Duodenal mucosa (tissue), 2 donors: ENCODE measurements at regions not wholly inside any gene's neighbourhood (a gene's known extent, or its start where the extent isn't known, plus 50 kb on each side); places are given as distances from the start of the nearest gene placed in this dataset.
"Not testable (repeated sequence)": the region's sequence is repeated elsewhere in the genome, so short reads cannot be mapped to it uniquely, and the experiment has no call there.

Experiments
- H3K27ac ChIP-seq: one replicate; pipeline ENCODE4 v1.7.0; 2013; ENCODE audit warnings: low read depth, low read length
- H3K27me3 ChIP-seq, 2 donors: one replicate each; pipeline ENCODE4 v1.7.0; 2013; ENCODE audit warnings: low read length in 2 of 2, control low read depth in 1 of 2; ENCODE audit not compliant: insufficient read depth in 2 of 2, control insufficient read depth in 1 of 2
- H3K36me3 ChIP-seq, 2 donors: one replicate each; pipeline ENCODE4 v1.7.0; 2013; ENCODE audit warnings: low read length in 2 of 2, control low read depth in 1 of 2; ENCODE audit not compliant: insufficient read depth in 2 of 2, control insufficient read depth in 1 of 2
- H3K4me1 ChIP-seq, 2 donors: one replicate each; pipeline ENCODE4 v1.7.0; 2013; ENCODE audit warnings: low read length in 2 of 2, control low read depth in 1 of 2; ENCODE audit not compliant: insufficient read depth in 2 of 2, control insufficient read depth in 1 of 2
- H3K4me3 ChIP-seq, 2 donors: one replicate each; pipeline ENCODE4 v1.7.0; 2013; ENCODE audit warnings: low read length in 2 of 2, low read depth in 1 of 2
- H3K9ac ChIP-seq, 2 donors: one replicate each; pipeline ENCODE4 v1.7.0; 2013; ENCODE audit warnings: low read length in 2 of 2, low read depth in 1 of 2
- H3K9me3 ChIP-seq, 2 donors: one replicate each; pipeline ENCODE4 v1.7.0; 2013; ENCODE audit warnings: low read length in 2 of 2, control low read depth in 1 of 2; ENCODE audit not compliant: control insufficient read depth in 1 of 2

- not testable (repeated sequence) for H3K9ac ChIP-seq, H3K36me3 ChIP-seq, H3K4me1 ChIP-seq, H3K27ac ChIP-seq, H3K4me3 ChIP-seq, H3K27me3 ChIP-seq
- peaks cover 23 to 26% of the 10 kb centered on the region in 2 donors for H3K9me3 ChIP-seq
Observed at GRCh38 chr21:10325546-10325945, 195.8 kb upstream of the TPTE start.

DNA sequence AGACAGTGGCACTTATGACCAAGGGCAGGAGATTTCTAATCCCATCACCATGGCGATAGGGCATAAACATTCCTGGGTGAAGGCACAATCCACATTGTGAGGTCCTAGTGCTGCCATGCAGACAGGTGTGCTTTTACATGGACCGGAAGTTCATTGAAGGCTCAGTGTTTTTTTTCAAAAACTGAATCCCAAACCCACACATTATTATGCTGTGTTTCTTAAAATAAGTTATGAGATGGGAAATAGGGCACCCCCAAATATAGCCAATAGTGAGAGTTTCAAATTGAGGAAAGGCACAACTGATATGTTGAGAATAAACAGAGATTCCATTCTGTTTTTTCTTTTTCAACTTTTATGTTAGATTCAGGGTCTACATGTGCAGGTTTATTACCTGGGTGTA lies 195.2 kb upstream of the TPTE start:
- not testable (repeated sequence) for H3K36me3 ChIP-seq, H3K4me3 ChIP-seq, H3K27ac ChIP-seq, H3K9ac ChIP-seq, H3K27me3 ChIP-seq, H3K4me1 ChIP-seq
- H3K9me3 ChIP-seq = peaks cover 29 to 32% of the 10 kb centered on the region in 2 donors

DNA sequence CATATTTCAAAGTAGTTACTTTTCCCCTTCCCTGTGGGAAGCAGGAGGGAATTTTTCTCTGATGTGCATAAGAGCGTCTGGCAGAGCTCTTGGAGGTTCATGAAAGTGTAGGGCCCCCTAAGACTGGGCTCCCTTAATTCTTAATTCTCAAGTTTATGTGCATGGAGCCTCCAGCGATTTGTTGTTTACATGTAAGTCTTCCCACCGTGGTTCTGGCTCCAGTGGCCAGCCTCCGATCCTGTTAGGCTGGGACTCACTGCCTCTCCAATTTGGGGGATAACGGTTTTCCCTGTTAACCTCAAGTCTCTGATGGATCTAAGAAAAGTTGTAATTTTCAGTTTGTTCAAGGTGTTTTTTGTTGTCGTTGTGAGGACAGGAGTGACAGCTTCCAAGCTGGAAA lies 192.7 kb upstream of the TPTE start:
- not testable (repeated sequence) for H3K4me1 ChIP-seq, H3K4me3 ChIP-seq, H3K27ac ChIP-seq, H3K27me3 ChIP-seq, H3K36me3 ChIP-seq, H3K9ac ChIP-seq
- H3K9me3 ChIP-seq = peaks cover 38 to 40% of the 10 kb centered on the region in 2 donors

DNA sequence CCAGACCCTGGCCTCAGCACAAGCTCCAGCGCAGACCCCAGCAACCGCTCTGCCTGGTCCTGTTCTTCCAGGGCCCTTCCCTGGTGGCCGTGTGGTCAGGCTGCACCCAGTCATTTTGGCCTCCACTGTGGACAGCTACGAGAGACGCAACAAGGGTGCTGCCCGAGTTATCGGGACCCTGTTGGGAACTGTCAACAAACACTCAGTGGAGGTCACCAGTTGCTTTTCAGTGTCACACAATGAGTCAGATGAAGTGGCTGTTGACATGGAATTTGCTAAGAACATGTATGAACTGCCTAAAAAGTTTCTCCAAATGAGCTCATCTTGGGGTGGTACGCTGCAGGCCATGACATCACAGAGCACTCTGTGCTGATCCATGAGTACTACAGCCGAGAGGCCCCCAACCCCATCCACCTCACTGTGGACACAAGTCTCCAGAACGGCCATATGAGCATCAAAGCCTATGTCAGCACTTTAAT lies 190.7 kb upstream of the TPTE start:
- H3K4me3 ChIP-seq, H3K4me1 ChIP-seq, H3K9ac ChIP-seq, H3K36me3 ChIP-seq, H3K27ac ChIP-seq, H3K27me3 ChIP-seq: not testable (repeated sequence)
- H3K9me3 ChIP-seq = peaks cover 38 to 40% of the 10 kb centered on the region in 2 donors

DNA sequence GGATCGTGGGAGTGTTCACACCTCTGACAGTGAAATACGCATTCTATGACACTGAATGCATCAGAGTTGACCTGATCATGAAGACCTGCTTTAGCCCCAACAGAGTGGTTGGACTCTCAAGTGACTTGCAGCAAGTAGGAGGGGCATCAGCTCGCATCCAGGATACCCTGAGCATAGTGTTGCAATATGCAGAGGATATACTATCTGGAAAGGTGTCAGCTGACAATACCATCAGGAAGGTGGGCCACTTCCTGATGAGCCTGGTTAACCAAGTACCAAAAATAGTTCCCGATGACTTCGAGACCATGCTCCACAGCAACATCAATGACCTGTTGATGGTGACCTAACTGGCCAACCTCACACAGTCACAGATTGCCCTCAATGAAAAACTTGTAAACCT lies 190.2 kb upstream of the TPTE start:
- H3K27me3 ChIP-seq, H3K9ac ChIP-seq, H3K27ac ChIP-seq, H3K4me1 ChIP-seq, H3K36me3 ChIP-seq: not testable (repeated sequence)
- peak overlapping the region in 1 of 2 donors; percentile 22 for H3K4me3 ChIP-seq
- H3K9me3 ChIP-seq = peaks cover 38 to 40% of the 10 kb centered on the region in 2 donors

DNA sequence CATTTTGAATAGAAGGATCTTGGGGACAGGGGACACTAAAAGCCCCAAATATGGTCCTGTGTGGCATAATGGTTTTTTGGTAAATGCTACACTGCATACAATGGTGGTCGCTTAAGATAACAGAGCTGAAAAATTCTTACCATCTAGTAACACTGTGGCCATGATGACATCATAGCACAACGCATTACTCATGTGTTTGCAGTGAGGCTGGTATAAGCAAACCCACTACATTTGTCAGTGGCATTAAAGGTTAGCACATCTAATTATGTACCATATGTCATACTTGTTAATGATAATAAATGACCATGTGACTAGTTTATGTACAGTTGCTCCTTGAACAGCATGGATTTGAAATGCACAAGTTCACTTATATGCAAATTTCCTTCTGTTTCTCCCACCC lies 188.4 kb upstream of the TPTE start:
- H3K36me3 ChIP-seq, H3K9ac ChIP-seq, H3K27me3 ChIP-seq, H3K4me3 ChIP-seq, H3K4me1 ChIP-seq, H3K27ac ChIP-seq: not testable (repeated sequence)
- H3K9me3 ChIP-seq = peaks cover 37 to 38% of the 10 kb centered on the region in 2 donors

GRCh38 chr21:10334391-10334790 lies 187.0 kb upstream of the TPTE start:
- not testable (repeated sequence) for H3K27ac ChIP-seq, H3K4me1 ChIP-seq, H3K36me3 ChIP-seq, H3K4me3 ChIP-seq, H3K27me3 ChIP-seq, H3K9ac ChIP-seq
- H3K9me3 ChIP-seq = peaks cover 34 to 47% of the 10 kb centered on the region in 2 donors

- peaks cover 41 to 47% of the 10 kb centered on the region in 2 donors for H3K9me3 ChIP-seq
- not testable (repeated sequence) for H3K36me3 ChIP-seq, H3K9ac ChIP-seq, H3K27me3 ChIP-seq, H3K27ac ChIP-seq, H3K4me3 ChIP-seq, H3K4me1 ChIP-seq
Observed at GRCh38 chr21:10342261-10342956, 179.0 kb upstream of the TPTE start.

DNA sequence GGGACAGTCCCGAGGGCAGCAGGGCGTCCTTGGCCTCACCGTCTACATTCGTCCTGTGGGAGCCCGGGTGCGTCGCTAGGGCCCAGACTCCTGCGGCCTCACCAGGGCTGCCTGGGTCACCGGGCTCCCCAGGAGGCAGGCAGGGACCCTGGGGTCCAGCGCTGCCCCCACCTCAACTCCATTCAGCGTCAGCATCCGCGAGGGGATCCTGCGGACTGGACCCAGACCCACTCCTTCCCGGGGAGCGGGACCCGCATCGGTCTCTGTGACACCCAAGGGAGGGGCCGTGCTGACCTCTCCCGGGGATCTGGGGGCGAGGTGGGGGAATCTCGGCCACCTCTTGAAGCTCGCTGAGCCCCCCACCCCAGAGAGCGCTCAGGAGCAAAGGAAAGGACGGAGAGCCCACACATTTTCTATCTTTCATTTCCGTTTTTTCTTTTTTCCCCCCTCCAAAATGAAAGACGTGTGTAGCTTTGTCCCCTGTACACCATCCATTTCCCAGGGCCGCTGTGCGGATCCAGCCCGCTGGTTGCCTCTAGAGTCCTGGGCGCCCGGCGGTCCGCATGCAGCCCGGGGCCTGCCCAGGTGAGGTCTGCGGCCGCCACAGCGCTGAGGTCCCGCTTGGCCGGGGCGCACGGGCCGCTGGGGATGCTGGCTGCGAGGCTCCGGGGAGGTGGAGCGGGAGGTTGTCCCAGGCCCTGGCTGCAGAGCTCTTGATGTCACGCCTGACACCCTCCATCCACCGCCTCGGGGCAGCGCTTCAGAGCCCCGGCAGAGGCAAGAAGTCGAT lies 178.0 kb upstream of the TPTE start:
- not testable (repeated sequence) for H3K4me1 ChIP-seq, H3K4me3 ChIP-seq, H3K27ac ChIP-seq, H3K27me3 ChIP-seq, H3K9ac ChIP-seq, H3K36me3 ChIP-seq
- H3K9me3 ChIP-seq = peaks cover 43 to 44% of the 10 kb centered on the region in 2 donors

DNA sequence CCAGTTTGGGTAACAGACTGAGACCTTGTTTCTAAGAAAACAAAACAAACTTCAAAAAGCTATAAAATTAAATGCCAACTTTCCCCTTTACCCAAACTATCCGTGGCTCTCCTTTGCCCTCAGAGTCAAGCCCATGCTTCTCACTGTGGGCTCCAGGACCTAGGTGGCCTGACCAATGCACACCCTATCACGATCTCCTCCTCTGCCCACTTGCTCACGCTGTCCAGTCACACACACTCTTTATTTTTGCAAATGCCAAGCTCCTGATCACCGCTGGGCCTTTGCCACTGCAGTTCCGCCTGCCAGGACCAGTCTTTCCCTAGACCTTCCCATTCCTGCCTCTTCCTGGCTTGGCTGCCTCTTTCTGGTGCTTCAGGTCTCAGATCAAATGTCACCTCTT lies 177.1 kb upstream of the TPTE start:
- not testable (repeated sequence) for H3K4me3 ChIP-seq, H3K27ac ChIP-seq, H3K36me3 ChIP-seq, H3K27me3 ChIP-seq, H3K4me1 ChIP-seq, H3K9ac ChIP-seq
- peaks cover 39 to 42% of the 10 kb centered on the region in 2 donors for H3K9me3 ChIP-seq
